GM12878 (cell line): ENCODE measurements at regions not wholly inside any gene's neighbourhood (a gene's known extent, or its start where the extent isn't known, plus 50 kb on each side); places are given as distances from the start of the nearest gene placed in this dataset.

Source experiments
- CBX5 ChIP-seq: sonication (generic); IDR thresholded peaks from 2 replicates; pipeline ENCODE4 v1.6.1; 2016; ENCODE audit warnings: low read depth, moderate library complexity, mild to moderate bottlenecking, inconsistent platforms
- ETV6 ChIP-seq, 2 experiments: fragments of 450-650 bp in 1 of 2; IDR thresholded peaks in 1 of 2; conservative IDR thresholded peaks in 1 of 2; 2 replicates each; pipeline ENCODE4 v1.6.1; 2014; ENCODE audit warnings: antibody characterized with exemption in 1 of 2, borderline replicate concordance in 1 of 2, low read depth in 1 of 2, mild to moderate bottlenecking in 1 of 2, moderate library complexity in 1 of 2
- POLR2A ChIP-seq: IDR thresholded peaks from 2 replicates; pipeline ENCODE4 v1.6.1; 2011; ENCODE audit warnings: low read depth, mild to moderate bottlenecking, low read length
- POLR2AphosphoS5 ChIP-seq: IDR thresholded peaks from 2 replicates; pipeline ENCODE4 v1.6.1; 2011; ENCODE audit warnings: mild to moderate bottlenecking, low read length, inconsistent platforms
- SMAD1 ChIP-seq: fragments of 450-650 bp; IDR thresholded peaks from 2 replicates; pipeline ENCODE4 v1.6.1; 2018; ENCODE audit warnings: mild to moderate bottlenecking, low read depth; ENCODE audit not compliant: partially characterized antibody
- TF ChIP-seq, protein P1 (sequence below), 3 experiments: IDR thresholded peaks in 2 of 3; conservative IDR thresholded peaks in 1 of 3; 2 replicates each; pipeline ENCODE4 v1.5.1; 2011; ENCODE audit warnings: low read depth in 3 of 3, low read length in 3 of 3, mild to moderate bottlenecking in 3 of 3, control low read depth in 2 of 3, moderate library complexity in 2 of 3, inconsistent platforms in 1 of 3, mixed read lengths in 1 of 3; ENCODE audit not compliant: control insufficient read depth in 2 of 3, insufficient read depth in 1 of 3; ENCODE audit errors: extremely low read depth in 1 of 3
- TF ChIP-seq, protein P2 (sequence below): fragments of 450-650 bp; IDR thresholded peaks from 2 replicates; pipeline ENCODE4 v1.6.1; 2017; ENCODE audit warnings: antibody characterized with exemption, mild to moderate bottlenecking, moderate library complexity

DNA sequence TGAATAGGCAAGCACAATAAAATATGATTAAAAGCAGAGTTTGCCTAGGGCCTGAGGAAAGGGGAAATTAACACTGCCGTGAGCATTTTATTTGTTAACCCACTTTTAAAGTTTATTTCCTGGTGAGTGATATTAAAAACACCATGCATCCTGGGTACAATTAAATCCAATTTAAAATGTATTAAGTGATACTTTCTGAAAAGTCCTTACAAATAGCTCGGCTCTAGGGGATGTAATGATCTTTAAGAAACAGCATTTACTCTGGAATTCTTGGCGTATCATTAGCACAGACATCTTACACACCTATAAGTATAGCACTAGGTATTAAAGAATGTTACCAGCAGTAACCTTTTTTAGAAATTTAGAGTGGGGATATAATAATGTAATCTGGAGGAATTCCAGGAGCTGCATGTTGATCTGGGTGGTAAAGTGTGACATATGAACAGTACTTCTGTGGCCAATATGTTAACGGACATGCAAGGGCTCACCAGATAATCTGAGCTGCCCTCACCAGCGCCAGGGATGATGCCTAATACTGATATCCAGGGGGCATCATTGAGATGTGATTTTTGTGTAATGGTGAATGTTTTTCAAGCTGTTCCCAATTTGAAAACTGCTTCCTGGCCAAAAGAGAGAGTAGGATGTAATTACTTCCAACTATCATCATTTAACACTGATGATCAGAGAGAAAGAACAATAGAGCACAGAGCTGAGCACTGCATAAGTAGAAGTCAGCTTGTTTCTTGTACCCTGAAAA lies 235.9 kb downstream of the DSEL start:
- TF ChIP-seq, protein P1, sequence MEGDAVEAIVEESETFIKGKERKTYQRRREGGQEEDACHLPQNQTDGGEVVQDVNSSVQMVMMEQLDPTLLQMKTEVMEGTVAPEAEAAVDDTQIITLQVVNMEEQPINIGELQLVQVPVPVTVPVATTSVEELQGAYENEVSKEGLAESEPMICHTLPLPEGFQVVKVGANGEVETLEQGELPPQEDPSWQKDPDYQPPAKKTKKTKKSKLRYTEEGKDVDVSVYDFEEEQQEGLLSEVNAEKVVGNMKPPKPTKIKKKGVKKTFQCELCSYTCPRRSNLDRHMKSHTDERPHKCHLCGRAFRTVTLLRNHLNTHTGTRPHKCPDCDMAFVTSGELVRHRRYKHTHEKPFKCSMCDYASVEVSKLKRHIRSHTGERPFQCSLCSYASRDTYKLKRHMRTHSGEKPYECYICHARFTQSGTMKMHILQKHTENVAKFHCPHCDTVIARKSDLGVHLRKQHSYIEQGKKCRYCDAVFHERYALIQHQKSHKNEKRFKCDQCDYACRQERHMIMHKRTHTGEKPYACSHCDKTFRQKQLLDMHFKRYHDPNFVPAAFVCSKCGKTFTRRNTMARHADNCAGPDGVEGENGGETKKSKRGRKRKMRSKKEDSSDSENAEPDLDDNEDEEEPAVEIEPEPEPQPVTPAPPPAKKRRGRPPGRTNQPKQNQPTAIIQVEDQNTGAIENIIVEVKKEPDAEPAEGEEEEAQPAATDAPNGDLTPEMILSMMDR (IDR thresholded peaks at IDR 0.05 in 2 of 3, conservative IDR thresholded peaks at IDR 0.05 in 1 of 3; ENCODE audit: control insufficient read depth in 2 of 3, extremely low read depth in 1 of 3, insufficient read depth in 1 of 3, low read depth in 3 of 3, low read length in 3 of 3) = no peak
- TF ChIP-seq POLR2AphosphoS5 = no peak
- TF ChIP-seq SMAD1 = no peak
- no peak for TF ChIP-seq POLR2A
- TF ChIP-seq ETV6 (conservative IDR thresholded peaks at IDR 0.05 in 1 of 2, IDR thresholded peaks at IDR 0.05 in 1 of 2; ENCODE audit: borderline replicate concordance in 1 of 2, low read depth in 1 of 2) = no peak
- TF ChIP-seq, protein P2, sequence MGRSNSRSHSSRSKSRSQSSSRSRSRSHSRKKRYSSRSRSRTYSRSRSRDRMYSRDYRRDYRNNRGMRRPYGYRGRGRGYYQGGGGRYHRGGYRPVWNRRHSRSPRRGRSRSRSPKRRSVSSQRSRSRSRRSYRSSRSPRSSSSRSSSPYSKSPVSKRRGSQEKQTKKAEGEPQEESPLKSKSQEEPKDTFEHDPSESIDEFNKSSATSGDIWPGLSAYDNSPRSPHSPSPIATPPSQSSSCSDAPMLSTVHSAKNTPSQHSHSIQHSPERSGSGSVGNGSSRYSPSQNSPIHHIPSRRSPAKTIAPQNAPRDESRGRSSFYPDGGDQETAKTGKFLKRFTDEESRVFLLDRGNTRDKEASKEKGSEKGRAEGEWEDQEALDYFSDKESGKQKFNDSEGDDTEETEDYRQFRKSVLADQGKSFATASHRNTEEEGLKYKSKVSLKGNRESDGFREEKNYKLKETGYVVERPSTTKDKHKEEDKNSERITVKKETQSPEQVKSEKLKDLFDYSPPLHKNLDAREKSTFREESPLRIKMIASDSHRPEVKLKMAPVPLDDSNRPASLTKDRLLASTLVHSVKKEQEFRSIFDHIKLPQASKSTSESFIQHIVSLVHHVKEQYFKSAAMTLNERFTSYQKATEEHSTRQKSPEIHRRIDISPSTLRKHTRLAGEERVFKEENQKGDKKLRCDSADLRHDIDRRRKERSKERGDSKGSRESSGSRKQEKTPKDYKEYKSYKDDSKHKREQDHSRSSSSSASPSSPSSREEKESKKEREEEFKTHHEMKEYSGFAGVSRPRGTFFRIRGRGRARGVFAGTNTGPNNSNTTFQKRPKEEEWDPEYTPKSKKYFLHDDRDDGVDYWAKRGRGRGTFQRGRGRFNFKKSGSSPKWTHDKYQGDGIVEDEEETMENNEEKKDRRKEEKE = no peak
- no peak for TF ChIP-seq CBX5
